H54 (cell line): ENCODE measurements at regions not wholly inside any gene's neighbourhood (a gene's known extent, or its start where the extent isn't known, plus 50 kb on each side); places are given as distances from the start of the nearest gene placed in this dataset.
"Not testable (repeated sequence)": the region's sequence is repeated elsewhere in the genome, so short reads cannot be mapped to it uniquely, and the experiment has no call there.

Experiments
- DNase-seq: peaks from one replicate; pipeline ENCODE4 v3.0.0; 2011; ENCODE audit warnings: low spot score, mixed read lengths; ENCODE audit not compliant: insufficient read length
- FAIRE-seq: peaks from 3 replicates; lab custom pipeline; 2011; peaks lifted over from hg19 to GRCh38; lab: Jason Lieb, UNC
- POLR2A ChIP-seq: IDR thresholded peaks from 2 replicates; pipeline ENCODE4 v1.6.1; 2011; ENCODE audit warnings: low read depth, mild to moderate bottlenecking, low read length

- FAIRE-seq: peak; percentile 66
- TF ChIP-seq POLR2A: no peak
- DNase-seq: peak; percentile 68
Observed at GRCh38 chr5:174535669-174536068, 188.7 kb upstream of the MSX2 start.

DNA sequence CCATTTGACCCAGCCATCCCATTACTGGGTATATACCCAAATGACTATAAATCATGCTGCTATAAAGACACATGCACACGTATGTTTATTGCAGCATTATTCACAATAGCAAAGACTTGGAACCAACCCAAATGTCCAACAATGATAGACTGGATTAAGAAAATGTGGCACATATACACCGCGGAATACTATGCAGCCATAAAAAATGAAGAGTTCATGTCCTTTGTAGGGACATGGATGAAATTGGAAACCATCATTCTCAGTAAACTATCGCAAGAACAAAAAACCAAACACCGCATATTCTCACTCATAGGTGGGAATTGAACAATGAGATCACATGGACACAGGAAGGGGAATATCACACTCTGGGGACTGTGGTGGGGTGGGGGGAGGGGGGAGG, 184.6 kb upstream of the MSX2 start:
- DNase-seq, FAIRE-seq: not testable (repeated sequence)

- DNase-seq: no peak
- TF ChIP-seq POLR2A: no peak
- no peak for FAIRE-seq
Observed at GRCh38 chr5:174542037-174542436, 182.3 kb upstream of the MSX2 start.

DNA sequence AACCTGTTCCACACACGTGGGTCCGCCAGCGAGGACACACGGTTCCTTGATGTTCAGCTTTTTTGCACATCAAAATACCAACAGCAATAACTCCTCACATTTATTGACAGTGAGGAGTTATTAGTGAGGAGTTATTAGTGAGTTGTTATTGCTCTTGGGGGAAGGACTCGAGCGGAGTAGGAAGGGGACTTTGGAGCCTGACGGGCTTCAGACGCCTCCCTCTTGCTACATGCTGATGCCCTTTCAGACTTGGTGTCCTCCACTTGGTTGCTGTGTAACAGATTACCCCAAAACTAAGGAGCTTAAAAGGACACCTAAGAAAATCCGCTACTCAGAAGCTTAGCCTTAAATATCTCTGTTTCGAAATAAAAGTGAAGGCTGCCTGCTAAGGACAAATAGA, 181.9 kb upstream of the MSX2 start:
- FAIRE-seq (no peak), DNase-seq (no peak)
- TF ChIP-seq POLR2A: no peak

GRCh38 chr5:174545926-174546325, 178.5 kb upstream of the MSX2 start:
- FAIRE-seq (no peak), DNase-seq (no peak)
- TF ChIP-seq POLR2A: no peak

DNA sequence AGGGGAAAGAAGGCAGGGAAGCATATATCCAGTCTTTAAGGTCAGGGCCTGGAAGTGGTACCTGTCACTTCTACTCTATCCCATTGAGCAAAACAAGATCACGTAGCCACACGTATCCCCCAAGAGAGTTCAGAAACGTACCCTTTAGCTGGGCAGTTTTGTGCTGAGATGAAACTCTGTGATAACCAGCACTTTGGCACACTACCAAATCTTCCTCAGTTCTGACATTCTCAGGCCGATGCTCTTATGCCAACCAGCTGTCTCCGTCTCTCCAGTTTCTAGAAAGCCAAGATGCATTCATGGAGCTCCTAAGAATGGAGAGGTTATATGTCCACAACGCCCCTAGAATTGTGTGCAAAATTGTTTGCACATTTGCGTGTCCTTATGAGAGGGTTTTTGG, 176.6 kb upstream of the MSX2 start:
- FAIRE-seq (no peak), DNase-seq (no peak)
- no peak for TF ChIP-seq POLR2A

DNA sequence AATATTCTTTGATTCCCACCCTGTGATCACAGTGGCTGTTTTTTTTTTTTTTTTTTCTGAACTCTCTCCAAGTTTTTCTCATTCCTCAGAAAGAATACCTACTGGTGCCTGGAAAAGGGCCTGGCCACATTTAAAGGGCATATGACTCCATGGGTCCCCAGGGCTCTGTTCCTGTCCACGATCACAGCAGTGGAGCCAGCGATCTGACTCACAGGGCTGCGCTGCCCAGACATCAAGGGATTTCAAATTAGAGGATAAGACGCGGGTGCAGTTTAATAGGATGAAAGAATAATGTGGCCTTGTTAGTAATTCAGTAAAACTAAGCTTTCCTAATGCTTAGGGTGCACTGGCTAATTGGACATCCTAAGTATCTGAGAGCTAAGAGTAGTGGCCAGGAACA, 175.1 kb upstream of the MSX2 start:
- no peak for FAIRE-seq
- TF ChIP-seq POLR2A: no peak
- DNase-seq: no peak

DNA sequence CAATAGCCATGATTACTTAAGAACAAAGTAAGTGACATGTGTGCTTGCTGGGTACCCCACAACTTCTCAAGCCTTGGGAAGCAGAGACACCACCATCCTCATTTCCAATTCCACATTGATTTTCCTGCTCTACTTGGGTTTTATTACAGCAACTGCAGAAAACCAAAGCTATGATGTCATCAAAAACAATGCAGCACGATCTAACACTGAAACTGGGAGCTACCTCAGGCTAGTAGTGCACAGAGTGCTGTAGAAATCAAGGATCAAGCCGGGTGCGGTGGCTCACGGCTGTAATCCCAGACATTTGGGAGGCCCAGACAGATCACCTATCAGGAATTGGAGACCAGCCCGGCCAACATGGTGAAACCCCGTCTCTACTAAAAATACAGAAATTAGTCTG, 174.4 kb upstream of the MSX2 start:
- DNase-seq (no peak), FAIRE-seq (no peak)
- TF ChIP-seq POLR2A: no peak

GRCh38 chr5:174552428-174552827, 172.0 kb upstream of the MSX2 start:
- no peak for TF ChIP-seq POLR2A
- DNase-seq (no peak), FAIRE-seq (no peak)

DNA sequence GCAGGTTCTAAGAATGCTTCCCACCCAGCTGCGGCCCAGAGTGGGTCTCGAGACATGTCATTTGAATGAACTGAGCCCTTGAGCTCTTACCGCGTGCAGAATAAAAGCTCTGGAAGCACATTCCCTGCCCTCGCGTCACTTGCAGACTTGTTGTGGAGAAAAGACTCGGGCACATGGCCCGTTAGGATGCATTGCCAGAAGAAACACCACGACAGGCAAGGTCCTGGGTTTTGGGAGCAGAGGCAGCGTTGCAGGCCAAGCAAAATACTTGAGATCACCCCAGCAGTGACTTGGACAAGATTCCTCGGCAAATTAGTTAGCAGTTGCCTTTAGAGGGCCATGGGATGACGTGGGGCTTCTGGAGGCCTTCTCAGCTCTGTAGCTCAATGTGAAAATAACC, 170.8 kb upstream of the MSX2 start:
- no peak for FAIRE-seq
- no peak for DNase-seq
- TF ChIP-seq POLR2A: no peak

DNA sequence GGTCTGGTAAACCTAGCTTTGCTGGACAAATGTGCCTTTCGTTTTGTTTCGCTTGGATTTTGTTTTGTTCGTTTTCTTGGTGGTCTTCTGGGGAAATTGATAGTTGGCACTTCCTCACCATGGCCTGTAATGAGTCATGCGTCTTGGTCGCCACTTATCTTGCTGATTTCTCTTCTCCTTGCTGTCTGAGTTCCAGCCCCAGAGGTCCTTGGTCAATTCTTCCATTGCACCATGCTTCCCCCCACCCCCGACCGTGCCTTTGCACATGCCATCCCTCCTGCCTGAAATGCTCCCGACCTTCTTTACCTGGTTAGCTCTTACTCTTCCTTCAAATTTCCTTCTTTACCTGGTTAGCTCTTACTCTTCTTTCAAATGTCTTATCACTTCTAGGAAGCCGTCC, 168.7 kb upstream of the MSX2 start:
- no peak for FAIRE-seq
- no peak for TF ChIP-seq POLR2A
- no peak for DNase-seq

DNA sequence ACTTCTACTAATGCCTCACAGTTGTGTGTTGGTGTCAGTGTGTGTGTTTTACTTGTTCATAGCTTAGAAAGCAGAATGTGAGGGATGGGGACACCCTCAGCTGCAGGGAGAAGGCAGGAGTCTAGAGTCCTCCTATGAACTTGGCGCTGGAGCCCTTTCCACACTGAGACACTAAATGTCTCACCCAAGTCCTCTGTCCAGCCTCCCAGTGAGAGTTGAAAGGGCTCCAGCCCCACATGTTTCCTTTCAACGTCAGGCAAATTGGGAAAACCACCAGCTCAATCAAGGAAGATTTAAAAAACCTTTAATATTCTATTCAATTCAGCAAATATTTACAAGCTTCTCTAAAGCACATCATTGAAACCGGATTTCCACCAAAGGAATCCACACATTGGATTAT, 167.6 kb upstream of the MSX2 start:
- DNase-seq: no peak
- no peak for TF ChIP-seq POLR2A
- no peak for FAIRE-seq

- no peak for DNase-seq
- no peak for TF ChIP-seq POLR2A
- no peak for FAIRE-seq
Observed at GRCh38 chr5:174558190-174558589, 166.2 kb upstream of the MSX2 start.

- FAIRE-seq: no peak
- no peak for DNase-seq
- no peak for TF ChIP-seq POLR2A
Observed at GRCh38 chr5:174559141-174559540, 165.2 kb upstream of the MSX2 start.

GRCh38 chr5:174559566-174560090, 164.8 kb upstream of the MSX2 start:
- TF ChIP-seq POLR2A: no peak
- FAIRE-seq (no peak), DNase-seq (no peak)

GRCh38 chr5:174560861-174561260, 163.5 kb upstream of the MSX2 start:
- no peak for FAIRE-seq
- TF ChIP-seq POLR2A: no peak

GRCh38 chr5:174563040-174563439, 161.3 kb upstream of the MSX2 start:
- not testable (repeated sequence) for DNase-seq, FAIRE-seq

More at GRCh38 chr5:174560861-174561260, 163.5 kb upstream of the MSX2 start:
- DNase-seq: no peak
